Lower leg skin (tissue), 3 donors: ENCODE measurements at regions not wholly inside any gene's neighbourhood (a gene's known extent, or its start where the extent isn't known, plus 50 kb on each side); places are given as distances from the start of the nearest gene placed in this dataset.

Experiments used
- POLR2A ChIP-seq, 2 donors: fragments of 450-650 bp; IDR thresholded peaks; one replicate each; pipeline ENCODE4 v1.6.1; 2016 to 2017; ENCODE audit warnings: antibody characterized with exemption in 2 of 2, mild to moderate bottlenecking in 1 of 2, moderate library complexity in 1 of 2
- TF ChIP-seq, protein P1 (sequence below), 3 donors: fragments of 450-650 bp; IDR thresholded peaks; one replicate each; pipeline ENCODE4 v1.5.1; 2016; ENCODE audit warnings: antibody characterized with exemption in 3 of 3, mild to moderate bottlenecking in 3 of 3, moderate library complexity in 2 of 3

GRCh38 chr2:21543630-21544029 is 419.9 kb downstream of the TDRD15 start:
- TF ChIP-seq, protein P1, sequence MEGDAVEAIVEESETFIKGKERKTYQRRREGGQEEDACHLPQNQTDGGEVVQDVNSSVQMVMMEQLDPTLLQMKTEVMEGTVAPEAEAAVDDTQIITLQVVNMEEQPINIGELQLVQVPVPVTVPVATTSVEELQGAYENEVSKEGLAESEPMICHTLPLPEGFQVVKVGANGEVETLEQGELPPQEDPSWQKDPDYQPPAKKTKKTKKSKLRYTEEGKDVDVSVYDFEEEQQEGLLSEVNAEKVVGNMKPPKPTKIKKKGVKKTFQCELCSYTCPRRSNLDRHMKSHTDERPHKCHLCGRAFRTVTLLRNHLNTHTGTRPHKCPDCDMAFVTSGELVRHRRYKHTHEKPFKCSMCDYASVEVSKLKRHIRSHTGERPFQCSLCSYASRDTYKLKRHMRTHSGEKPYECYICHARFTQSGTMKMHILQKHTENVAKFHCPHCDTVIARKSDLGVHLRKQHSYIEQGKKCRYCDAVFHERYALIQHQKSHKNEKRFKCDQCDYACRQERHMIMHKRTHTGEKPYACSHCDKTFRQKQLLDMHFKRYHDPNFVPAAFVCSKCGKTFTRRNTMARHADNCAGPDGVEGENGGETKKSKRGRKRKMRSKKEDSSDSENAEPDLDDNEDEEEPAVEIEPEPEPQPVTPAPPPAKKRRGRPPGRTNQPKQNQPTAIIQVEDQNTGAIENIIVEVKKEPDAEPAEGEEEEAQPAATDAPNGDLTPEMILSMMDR (IDR thresholded peaks at IDR 0.05) = no peak
- TF ChIP-seq POLR2A (IDR thresholded peaks at IDR 0.05) = no peak
